ENCODE measurements at regions not wholly inside any gene's neighbourhood (a gene's known extent, or its start where the extent isn't known, plus 50 kb on each side); places are given as distances from the start of the nearest gene placed in this dataset.

DNA sequence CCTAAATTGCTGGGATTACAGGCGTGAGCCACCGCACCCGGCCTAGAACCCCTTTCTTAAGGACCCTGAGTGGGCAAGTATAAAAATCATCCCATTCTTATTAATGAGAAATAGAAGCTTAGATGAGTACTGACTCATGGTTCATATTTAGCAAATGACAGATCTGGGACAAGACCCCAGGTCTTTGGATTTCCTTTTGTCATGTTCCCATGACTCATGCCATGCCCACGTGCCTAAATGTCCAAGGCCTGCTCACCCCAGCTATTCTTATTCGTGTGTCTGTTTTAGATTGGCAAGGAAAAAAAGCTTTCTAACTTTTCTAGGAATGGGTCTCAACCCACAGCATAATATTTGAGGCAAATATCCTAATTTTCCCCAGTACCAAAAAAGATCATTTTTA lies 57.7 kb upstream of the RPS23 start:
- no peak for DNase-seq
- Histone ChIP-seq H3K4me3 (ENCODE audit: low read depth, low read length) (no peak overlapping the region), H3K27me3 (ENCODE audit: insufficient read depth, low read depth, severe bottlenecking) (no peaks in the 10 kb centered on the region), H3K27ac (no peak overlapping the region), H3K9me3 (ENCODE audit: severe bottlenecking) (no peaks in the 10 kb centered on the region), H3K36me3 (no peaks in the 10 kb centered on the region)
- TF ChIP-seq, protein P1, sequence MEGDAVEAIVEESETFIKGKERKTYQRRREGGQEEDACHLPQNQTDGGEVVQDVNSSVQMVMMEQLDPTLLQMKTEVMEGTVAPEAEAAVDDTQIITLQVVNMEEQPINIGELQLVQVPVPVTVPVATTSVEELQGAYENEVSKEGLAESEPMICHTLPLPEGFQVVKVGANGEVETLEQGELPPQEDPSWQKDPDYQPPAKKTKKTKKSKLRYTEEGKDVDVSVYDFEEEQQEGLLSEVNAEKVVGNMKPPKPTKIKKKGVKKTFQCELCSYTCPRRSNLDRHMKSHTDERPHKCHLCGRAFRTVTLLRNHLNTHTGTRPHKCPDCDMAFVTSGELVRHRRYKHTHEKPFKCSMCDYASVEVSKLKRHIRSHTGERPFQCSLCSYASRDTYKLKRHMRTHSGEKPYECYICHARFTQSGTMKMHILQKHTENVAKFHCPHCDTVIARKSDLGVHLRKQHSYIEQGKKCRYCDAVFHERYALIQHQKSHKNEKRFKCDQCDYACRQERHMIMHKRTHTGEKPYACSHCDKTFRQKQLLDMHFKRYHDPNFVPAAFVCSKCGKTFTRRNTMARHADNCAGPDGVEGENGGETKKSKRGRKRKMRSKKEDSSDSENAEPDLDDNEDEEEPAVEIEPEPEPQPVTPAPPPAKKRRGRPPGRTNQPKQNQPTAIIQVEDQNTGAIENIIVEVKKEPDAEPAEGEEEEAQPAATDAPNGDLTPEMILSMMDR (IDR thresholded peaks at IDR 0.05; ENCODE audit: low read depth, low read length), result no peak

GRCh38 chr5:82334856-82335255 lies 56.7 kb upstream of the RPS23 start:
- TF ChIP-seq, protein P1 (IDR thresholded peaks at IDR 0.05; ENCODE audit: low read depth, low read length), result no peak
- no peaks in the 10 kb centered on the region for H3K27me3 ChIP-seq (ENCODE audit: insufficient read depth, low read depth, severe bottlenecking)
- no peak overlapping the region for H3K4me3 ChIP-seq (ENCODE audit: low read depth, low read length)
- no peak overlapping the region for H3K27ac ChIP-seq
- no peaks in the 10 kb centered on the region for H3K9me3 ChIP-seq (ENCODE audit: severe bottlenecking)
- no peak for DNase-seq
- no peaks in the 10 kb centered on the region for H3K36me3 ChIP-seq

GRCh38 chr5:82334085-82334692 lies 56.0 kb upstream of the RPS23 start:
- TF ChIP-seq, protein P1 (IDR thresholded peaks at IDR 0.05; ENCODE audit: low read depth, low read length), result no peak
- Histone ChIP-seq H3K36me3 (no peaks in the 10 kb centered on the region), H3K4me3 (ENCODE audit: low read depth, low read length) (no peak overlapping the region), H3K27me3 (ENCODE audit: insufficient read depth, low read depth, severe bottlenecking) (no peaks in the 10 kb centered on the region), H3K27ac (no peak overlapping the region), H3K9me3 (ENCODE audit: severe bottlenecking) (no peaks in the 10 kb centered on the region)
- DNase-seq, result no peak

DNA sequence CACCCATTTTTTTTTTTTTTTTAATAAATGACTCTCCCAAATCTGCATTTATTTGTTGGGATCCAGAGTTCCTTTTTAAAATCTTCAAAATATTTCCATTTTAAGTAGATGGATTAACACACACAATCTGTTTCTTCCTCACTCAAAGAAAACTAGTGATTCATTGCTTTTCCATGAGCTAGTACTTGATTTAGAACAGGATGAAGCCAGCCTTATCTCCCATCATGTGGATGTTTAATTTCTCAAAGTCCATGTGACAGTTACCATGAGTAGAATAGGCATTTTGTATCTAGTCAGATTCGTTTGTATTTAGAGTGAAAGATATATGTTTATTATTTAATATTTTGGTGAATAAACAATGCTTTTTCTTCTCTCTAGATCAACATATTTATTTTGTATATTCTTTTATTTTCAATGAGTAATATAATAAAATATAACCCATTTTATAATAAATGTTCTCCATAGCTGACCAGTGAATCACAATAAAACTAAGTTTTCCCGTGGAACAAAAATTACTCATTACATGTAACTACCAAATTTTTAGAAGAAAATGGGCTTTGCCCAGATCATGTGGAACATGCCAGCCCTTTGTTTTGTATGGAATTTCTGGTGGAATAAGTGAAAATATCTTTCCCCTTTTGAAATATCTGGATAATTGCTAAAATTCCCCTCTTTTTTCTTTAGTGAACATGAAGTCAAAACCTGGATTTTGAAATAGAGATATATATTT lies 54.9 kb upstream of the RPS23 start:
- no peak for DNase-seq
- Histone ChIP-seq H3K4me3 (ENCODE audit: low read depth, low read length) (no peak overlapping the region), H3K27me3 (ENCODE audit: insufficient read depth, low read depth, severe bottlenecking) (no peaks in the 10 kb centered on the region), H3K36me3 (no peaks in the 10 kb centered on the region), H3K27ac (no peak overlapping the region), H3K9me3 (ENCODE audit: severe bottlenecking) (no peaks in the 10 kb centered on the region)
- TF ChIP-seq, protein P1 (IDR thresholded peaks at IDR 0.05; ENCODE audit: low read depth, low read length), result no peak

- no peak for DNase-seq
- H3K36me3 ChIP-seq, result no peaks in the 10 kb centered on the region
- H3K27me3 ChIP-seq (ENCODE audit: insufficient read depth, low read depth, severe bottlenecking), result no peaks in the 10 kb centered on the region
- TF ChIP-seq, protein P1 (IDR thresholded peaks at IDR 0.05; ENCODE audit: low read depth, low read length), result no peak
- H3K27ac ChIP-seq, result no peak overlapping the region
- H3K4me3 ChIP-seq (ENCODE audit: low read depth, low read length), result no peak overlapping the region
- no peaks in the 10 kb centered on the region for H3K9me3 ChIP-seq (ENCODE audit: severe bottlenecking)
Observed at GRCh38 chr5:82332064-82332855, 54.1 kb upstream of the RPS23 start.

Measured in WERI-Rb-1 (cell line).